Activated CD4-positive, alpha-beta memory T cell treated with anti-CD3 and anti-CD28 coated beads, Interleukin-2, amount 10 ng/mL, durations not matched to agents 7 days and 5 days (primary cell): ENCODE measurements at regions not wholly inside any gene's neighbourhood (a gene's known extent, or its start where the extent isn't known, plus 50 kb on each side); places are given as distances from the start of the nearest gene placed in this dataset.

Source experiments
- CTCF ChIA-PET: fragments of 350-600 bp; sonication (Branson Sonifier 250); formaldehyde crosslinking; loops from one replicate; lab custom pipeline; 2021; ENCODE audit warnings: antibody characterized with exemption, inconsistent platforms; lab: Charles Lee
- POLR2A ChIA-PET: fragments of 350-600 bp; sonication (Branson Sonifier 250); formaldehyde crosslinking; loops from one replicate; lab custom pipeline; 2021; ENCODE audit warnings: antibody characterized with exemption; lab: Charles Lee
- DNase-seq: peaks from one replicate; pipeline ENCODE4 v3.0.0-alpha.2; 2020
- H3K27ac Mint-ChIP-seq: one replicate; pipeline ENCODE4 v1.8.0; 2021; ENCODE audit warnings: mild to moderate bottlenecking, mixed read lengths
- H3K27me3 Mint-ChIP-seq: one replicate; pipeline ENCODE4 v1.8.0; 2021; ENCODE audit warnings: mixed read lengths
- H3K36me3 Mint-ChIP-seq: one replicate; pipeline ENCODE4 v1.8.0; 2021; ENCODE audit warnings: low read depth, mixed read lengths
- H3K4me1 Mint-ChIP-seq: one replicate; pipeline ENCODE4 v1.8.0; 2021; ENCODE audit warnings: mixed read lengths
- H3K4me3 Mint-ChIP-seq: one replicate; pipeline ENCODE4 v1.8.0; 2021; ENCODE audit warnings: mild to moderate bottlenecking, mixed read lengths
- H3K9me3 Mint-ChIP-seq: one replicate; pipeline ENCODE4 v1.8.0; 2021; ENCODE audit warnings: mixed read lengths

GRCh38 chr5:81914696-81915095 is 57.1 kb upstream of the ATG10 start:
- no peaks in the 10 kb centered on the region for H3K4me1 Mint-ChIP-seq
- ChIA-PET POLR2A (no interaction called here), CTCF (no interaction called here)
- DNase-seq = no peak
- no peaks in the 10 kb centered on the region for H3K9me3 Mint-ChIP-seq
- no peaks in the 10 kb centered on the region for H3K36me3 Mint-ChIP-seq
- no peak overlapping the region for H3K27ac Mint-ChIP-seq
- no peaks in the 10 kb centered on the region for H3K27me3 Mint-ChIP-seq
- H3K4me3 Mint-ChIP-seq = no peak overlapping the region

- Mint-ChIP-seq H3K4me1 (no peaks in the 10 kb centered on the region), H3K9me3 (no peaks in the 10 kb centered on the region), H3K4me3 (no peak overlapping the region), H3K27me3 (no peaks in the 10 kb centered on the region), H3K27ac (no peak overlapping the region), H3K36me3 (no peaks in the 10 kb centered on the region)
- no peak for DNase-seq
- CTCF ChIA-PET = no interaction called here
- POLR2A ChIA-PET = no interaction called here
These were observed 58.9 kb upstream of the ATG10 start for GRCh38 chr5:81912933-81913332.

- no peak for DNase-seq
- ChIA-PET POLR2A (no interaction called here), CTCF (no interaction called here)
- Mint-ChIP-seq H3K4me3 (no peak overlapping the region), H3K27me3 (no peaks in the 10 kb centered on the region), H3K36me3 (no peaks in the 10 kb centered on the region), H3K4me1 (no peaks in the 10 kb centered on the region), H3K27ac (no peak overlapping the region), H3K9me3 (no peaks in the 10 kb centered on the region)
These were observed 62.1 kb upstream of the ATG10 start for GRCh38 chr5:81909677-81910076.

DNA sequence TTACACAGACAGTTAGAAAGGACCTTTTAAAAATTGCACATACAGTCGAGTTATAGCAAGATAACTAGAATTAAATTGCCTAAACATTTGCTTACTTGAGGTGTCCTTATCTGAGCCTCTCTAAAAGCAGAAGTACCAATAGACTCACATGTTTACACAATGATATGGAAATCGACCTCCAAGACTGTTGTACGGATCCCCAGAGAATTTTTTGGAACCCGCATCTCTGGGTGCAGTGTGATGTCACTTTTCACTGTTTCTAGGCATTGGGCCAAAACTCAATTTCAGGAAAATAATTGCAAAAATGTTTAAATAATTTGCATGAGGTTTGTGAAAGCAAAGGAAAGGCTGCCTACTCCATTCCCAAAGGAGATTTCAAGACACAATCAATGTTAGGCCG is 63.1 kb upstream of the ATG10 start:
- Mint-ChIP-seq H3K4me1 (no peaks in the 10 kb centered on the region), H3K4me3 (no peak overlapping the region), H3K27ac (no peak overlapping the region), H3K27me3 (no peaks in the 10 kb centered on the region), H3K36me3 (no peaks in the 10 kb centered on the region), H3K9me3 (no peaks in the 10 kb centered on the region)
- ChIA-PET POLR2A (no interaction called here), CTCF (no interaction called here)
- DNase-seq = no peak

- ChIA-PET CTCF (interaction anchor here (0.5 kb wide), 1 partner anchor 713 kb away, joined by 3 read pairs; no protein-coding TSS in a partner anchor), POLR2A (no interaction called here)
- no peaks in the 10 kb centered on the region for H3K4me1 Mint-ChIP-seq
- H3K27ac Mint-ChIP-seq = no peak overlapping the region
- H3K9me3 Mint-ChIP-seq = no peaks in the 10 kb centered on the region
- no peaks in the 10 kb centered on the region for H3K27me3 Mint-ChIP-seq
- no peak overlapping the region for H3K4me3 Mint-ChIP-seq
- H3K36me3 Mint-ChIP-seq = no peaks in the 10 kb centered on the region
- DNase-seq = no peak
These were observed 63.8 kb upstream of the ATG10 start for GRCh38 chr5:81908044-81908443.

DNA sequence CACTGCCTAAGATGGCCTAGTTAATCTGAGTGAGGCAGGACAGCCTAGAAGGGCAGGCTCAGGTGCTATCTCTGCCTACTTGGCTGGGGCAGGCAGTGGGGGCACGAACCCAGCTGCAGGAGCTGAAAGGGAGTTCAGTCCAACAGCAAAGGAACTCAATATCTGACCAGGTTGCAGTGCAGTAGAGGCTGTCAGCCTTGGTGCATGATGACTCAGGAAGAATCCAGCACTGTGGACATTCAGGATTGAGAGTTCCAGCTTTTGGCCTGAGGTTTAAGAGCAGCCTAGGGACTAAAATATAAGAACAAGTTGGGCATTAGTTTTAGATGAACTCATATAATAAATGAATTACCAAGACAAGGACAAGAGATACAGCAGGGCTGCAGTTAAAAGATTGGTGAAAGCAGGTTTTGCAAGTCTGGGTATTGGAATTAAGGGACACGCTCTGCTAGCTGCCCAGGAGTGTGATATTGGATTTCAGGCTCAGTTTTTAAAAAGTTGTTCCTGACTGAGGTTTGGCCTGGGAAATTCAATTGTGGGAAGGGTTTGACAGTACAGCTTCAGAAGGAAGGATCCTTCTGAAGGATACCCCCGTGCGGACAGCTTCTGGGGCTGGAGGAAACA is 64.7 kb upstream of the ATG10 start:
- POLR2A ChIA-PET = no interaction called here
- no peaks in the 10 kb centered on the region for H3K4me1 Mint-ChIP-seq

DNA sequence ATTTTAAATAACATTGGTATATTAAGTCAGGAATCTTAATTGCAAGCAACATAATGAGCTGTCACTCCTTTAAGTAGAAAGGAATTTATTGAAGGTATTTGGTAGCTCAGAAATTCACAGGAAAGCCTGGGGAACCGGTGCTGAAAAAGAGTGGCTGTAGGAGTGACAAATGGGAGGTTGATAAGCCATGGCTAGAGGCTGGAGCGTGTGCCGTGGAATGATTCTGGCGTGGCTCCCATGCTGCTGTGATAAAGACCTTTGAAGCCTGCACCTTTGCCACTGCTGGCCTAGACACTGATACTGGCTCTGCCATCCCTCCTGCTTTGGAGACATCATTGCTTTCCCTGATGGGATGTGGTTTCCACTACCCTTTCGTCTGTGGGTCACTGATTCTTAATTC is 65.7 kb upstream of the ATG10 start:
- H3K36me3 Mint-ChIP-seq = no peaks in the 10 kb centered on the region
- no peaks in the 10 kb centered on the region for H3K27me3 Mint-ChIP-seq
- H3K9me3 Mint-ChIP-seq = peaks cover 2% of the 10 kb centered on the region
- no peak overlapping the region for H3K27ac Mint-ChIP-seq
- no peak for DNase-seq
- H3K4me1 Mint-ChIP-seq = no peaks in the 10 kb centered on the region
- CTCF ChIA-PET = no interaction called here
- no peak overlapping the region for H3K4me3 Mint-ChIP-seq
- POLR2A ChIA-PET = no interaction called here

More for the DNA sequence above, 64.7 kb upstream of the ATG10 start:
- H3K9me3 Mint-ChIP-seq = no peaks in the 10 kb centered on the region
- DNase-seq = no peak
- H3K36me3 Mint-ChIP-seq = no peaks in the 10 kb centered on the region
- CTCF ChIA-PET = no interaction called here
- H3K27me3 Mint-ChIP-seq = no peaks in the 10 kb centered on the region
- H3K27ac Mint-ChIP-seq = no peak overlapping the region
- no peak overlapping the region for H3K4me3 Mint-ChIP-seq

- Mint-ChIP-seq H3K27ac (no peak overlapping the region), H3K36me3 (no peaks in the 10 kb centered on the region), H3K4me1 (no peaks in the 10 kb centered on the region), H3K27me3 (no peaks in the 10 kb centered on the region), H3K9me3 (peaks cover 3% of the 10 kb centered on the region), H3K4me3 (no peak overlapping the region)
- no peak for DNase-seq
- CTCF ChIA-PET = interaction anchor here (1.1 kb wide), 1 partner anchor 9 kb away, joined by 3 read pairs; no protein-coding TSS in a partner anchor
- POLR2A ChIA-PET = no interaction called here
These were observed 67.0 kb upstream of the ATG10 start for GRCh38 chr5:81904861-81905260.

DNA sequence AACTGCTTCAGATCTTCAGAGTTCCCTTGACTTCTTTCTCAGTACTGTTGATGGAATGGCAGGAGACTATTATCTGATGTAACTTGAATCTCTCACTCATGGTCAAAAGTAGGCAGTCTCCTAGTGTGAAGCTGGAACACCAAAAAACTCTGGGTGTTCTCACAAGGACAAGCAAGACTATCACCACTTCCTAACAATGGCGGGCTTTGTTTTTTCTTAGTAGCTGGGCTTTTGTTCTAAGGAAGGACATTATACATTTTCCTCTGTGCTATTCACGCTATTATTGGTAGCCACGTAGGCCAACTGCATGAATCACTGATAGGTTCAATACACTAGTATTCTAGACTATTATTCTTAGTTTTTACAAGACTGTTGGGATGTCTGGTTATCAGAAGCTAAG is 67.7 kb upstream of the ATG10 start:
- CTCF ChIA-PET = interaction anchor here (1.1 kb wide), 1 partner anchor 8 kb away, joined by 3 read pairs; no protein-coding TSS in a partner anchor
- H3K36me3 Mint-ChIP-seq = no peaks in the 10 kb centered on the region
- H3K9me3 Mint-ChIP-seq = peaks cover 6% of the 10 kb centered on the region
- POLR2A ChIA-PET = no interaction called here
- DNase-seq = no peak
- H3K4me1 Mint-ChIP-seq = no peaks in the 10 kb centered on the region
- H3K4me3 Mint-ChIP-seq = no peak overlapping the region
- no peak overlapping the region for H3K27ac Mint-ChIP-seq
- no peaks in the 10 kb centered on the region for H3K27me3 Mint-ChIP-seq

- Mint-ChIP-seq H3K9me3 (peaks cover 6% of the 10 kb centered on the region), H3K4me3 (no peak overlapping the region), H3K36me3 (no peaks in the 10 kb centered on the region), H3K4me1 (no peaks in the 10 kb centered on the region), H3K27me3 (no peaks in the 10 kb centered on the region), H3K27ac (no peak overlapping the region)
- no peak for DNase-seq
- ChIA-PET CTCF (no interaction called here), POLR2A (no interaction called here)
These were observed 70.2 kb upstream of the ATG10 start for GRCh38 chr5:81901586-81901985.

DNA sequence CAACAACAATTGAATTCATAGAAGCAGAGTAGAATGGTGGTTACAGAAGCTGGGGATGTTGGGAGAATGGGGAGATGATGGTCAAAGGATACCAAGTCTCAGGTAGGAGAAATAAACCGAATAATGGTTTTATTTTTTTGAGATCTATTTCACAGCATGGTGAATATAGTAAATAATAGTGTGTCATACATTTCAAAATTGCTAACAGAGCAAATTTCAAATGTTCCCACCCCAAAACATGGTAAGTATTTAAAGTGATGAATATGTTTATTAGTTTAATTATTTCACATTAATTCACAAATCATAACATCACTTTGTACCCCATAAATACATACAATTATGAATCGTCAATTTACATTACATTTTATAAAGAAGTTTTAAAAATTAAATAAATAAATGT is 72.7 kb upstream of the ATG10 start:
- H3K4me3 Mint-ChIP-seq = no peak overlapping the region
- no peak overlapping the region for H3K27ac Mint-ChIP-seq
- no peaks in the 10 kb centered on the region for H3K27me3 Mint-ChIP-seq
- no peak for DNase-seq
- no peaks in the 10 kb centered on the region for H3K4me1 Mint-ChIP-seq
- ChIA-PET CTCF (no interaction called here), POLR2A (no interaction called here)
- no peaks in the 10 kb centered on the region for H3K36me3 Mint-ChIP-seq
- H3K9me3 Mint-ChIP-seq = peaks cover 6% of the 10 kb centered on the region

DNA sequence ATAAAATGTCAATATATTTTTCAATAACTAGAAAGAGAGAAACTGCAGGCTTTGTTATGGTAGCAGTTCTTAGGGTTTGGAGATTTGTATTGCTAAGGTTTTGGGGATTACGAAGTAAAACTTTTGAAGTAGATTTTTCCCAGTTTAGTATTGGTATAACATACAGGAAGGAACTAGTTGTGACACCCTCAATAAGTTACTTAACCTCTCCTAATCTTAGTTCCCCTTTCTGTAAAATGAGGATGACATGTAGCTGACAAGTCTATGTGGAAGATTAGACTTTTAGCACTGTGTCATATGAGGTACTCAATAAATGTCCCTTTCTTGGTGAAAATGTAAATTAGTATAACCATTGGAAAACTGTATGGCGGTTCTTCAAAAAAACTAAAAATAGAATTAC is 73.4 kb upstream of the ATG10 start:
- H3K4me1 Mint-ChIP-seq = no peaks in the 10 kb centered on the region

GRCh38 chr5:81896764-81897163 is 75.1 kb upstream of the ATG10 start:
- no peak overlapping the region for H3K4me3 Mint-ChIP-seq
- H3K9me3 Mint-ChIP-seq = peaks cover 6% of the 10 kb centered on the region
- no peaks in the 10 kb centered on the region for H3K4me1 Mint-ChIP-seq
- DNase-seq = no peak
- H3K27ac Mint-ChIP-seq = no peak overlapping the region
- POLR2A ChIA-PET = no interaction called here
- H3K36me3 Mint-ChIP-seq = no peaks in the 10 kb centered on the region
- no peaks in the 10 kb centered on the region for H3K27me3 Mint-ChIP-seq
- CTCF ChIA-PET = no interaction called here

More for the DNA sequence above, 73.4 kb upstream of the ATG10 start:
- Mint-ChIP-seq H3K27me3 (no peaks in the 10 kb centered on the region), H3K9me3 (peaks cover 6% of the 10 kb centered on the region), H3K27ac (no peak overlapping the region), H3K4me3 (no peak overlapping the region), H3K36me3 (no peaks in the 10 kb centered on the region)
- ChIA-PET CTCF (no interaction called here), POLR2A (no interaction called here)
- DNase-seq = no peak

GRCh38 chr5:81895307-81895706 is 76.5 kb upstream of the ATG10 start:
- Mint-ChIP-seq H3K4me3 (no peak overlapping the region), H3K9me3 (peaks cover 4% of the 10 kb centered on the region)

More at GRCh38 chr5:81895307-81895706, 76.5 kb upstream of the ATG10 start:
- no peaks in the 10 kb centered on the region for H3K4me1 Mint-ChIP-seq
- DNase-seq = no peak
- H3K36me3 Mint-ChIP-seq = peaks cover under 1% of the 10 kb centered on the region
- H3K27me3 Mint-ChIP-seq = no peaks in the 10 kb centered on the region
- no peak overlapping the region for H3K27ac Mint-ChIP-seq
- CTCF ChIA-PET = no interaction called here
- POLR2A ChIA-PET = no interaction called here
